Right lobe of liver (tissue), 6 donors: ENCODE measurements at regions not wholly inside any gene's neighbourhood (a gene's known extent, or its start where the extent isn't known, plus 50 kb on each side); places are given as distances from the start of the nearest gene placed in this dataset.

ENCODE experiments used
- ATAC-seq, 4 donors: fragments of 200-7000 bp; cut with Tn5 transposase; one replicate each; pipeline ENCODE4 v1.9.1; 2020; ENCODE audit warnings: mild to moderate bottlenecking in 4 of 4, moderate library complexity in 4 of 4
- DNase-seq, 3 donors: peaks; one replicate each; pipeline ENCODE4 v3.0.0-alpha.2; 2020
- H3K27ac ChIP-seq, 3 donors: fragments of 200-600 bp; one replicate each; pipeline ENCODE4 v1.8.0; 2022
- H3K27me3 ChIP-seq, 2 donors: fragments of 200-600 bp; one replicate each; pipeline ENCODE4 v1.8.0; 2022
- H3K36me3 ChIP-seq, 4 donors: fragments of 200-600 bp; sonication (generic) in 1 of 4; one replicate each; pipeline versions ENCODE4 v1.5.1 to v1.8.0; 2017 to 2022; ENCODE audit warnings: control low read depth in 1 of 4
- H3K4me1 ChIP-seq, 4 donors: fragments of 200-600 bp; sonication (generic) in 1 of 4; one replicate each; pipeline versions ENCODE4 v1.5.1 to v1.8.0; 2017 to 2022; ENCODE audit warnings: control low read depth in 1 of 4
- H3K4me3 ChIP-seq, 3 donors: fragments of 200-600 bp; one replicate each; pipeline ENCODE4 v1.8.0; 2022
- H3K9me3 ChIP-seq, 4 donors: fragments of 200-600 bp; sonication (generic) in 1 of 4; one replicate each; pipeline versions ENCODE4 v1.5.1 to v1.8.0; 2017 to 2022; ENCODE audit warnings: control low read depth in 1 of 4
- CTCF ChIP-seq, 4 donors: fragments of 200-600 bp in 3 of 4; fragments of 450-650 bp in 1 of 4; IDR thresholded peaks; one replicate each; pipeline versions ENCODE4 v1.5.1 to v1.8.0; 2016 to 2022; ENCODE audit warnings: antibody characterized with exemption in 4 of 4, mild to moderate bottlenecking in 2 of 4
- POLR2A ChIP-seq: fragments of 450-650 bp; IDR thresholded peaks from one replicate; pipeline ENCODE4 v1.6.1; 2017; ENCODE audit warnings: antibody characterized with exemption, mild to moderate bottlenecking
- WGBS: methylation state at CpG from one replicate; pipeline ENCODE4 v1.1.6; 2018; ENCODE audit warnings: low coverage, low lambda C conversion rate; ENCODE audit not compliant: insufficient coverage; ENCODE audit errors: missing lambda C conversion rate; 5-methylcytosine and 5-hydroxymethylcytosine counted together
- intact Hi-C, 2 donors: fragments of 100-400 bp; cut with DNase I; formaldehyde crosslinking; loops; one replicate each; pipeline versions ENCODE4 v1.11.2 to v1.14.1; 2022
- donor health status: DM: no; HTN: yes; CAD: no.
- donor health status: DM: no; HTN: no; CAD: no.
- donor health status: DM: no; HTN: no; CAD: no.
- donor health status: DM: no; HTN: yes; CAD: no.
- donor health status: DM: no; HTN: yes; CAD: no.

- Histone ChIP-seq H3K27me3 (no peaks in the 10 kb centered on the region), H3K4me1 (no peaks in the 10 kb centered on the region), H3K36me3 (no peaks in the 10 kb centered on the region), H3K27ac (no peak overlapping the region), H3K9me3 (no peaks in the 10 kb centered on the region), H3K4me3 (no peak overlapping the region)
- intact Hi-C loops = no loop called here
- ATAC-seq (no peak), DNase-seq (no peak)
- TF ChIP-seq POLR2A (no peak), CTCF (IDR thresholded peaks at IDR 0.05) (no peak)
- 27% methylated on average over 3 of the region's 3 CpGs for WGBS
Measured at GRCh38 chr6:9522101-9522500, 892.8 kb downstream of the TFAP2A start.

- H3K4me3 ChIP-seq = no peak overlapping the region
- TF ChIP-seq POLR2A = no peak
- no peak for TF ChIP-seq CTCF (IDR thresholded peaks at IDR 0.05)
- H3K27ac ChIP-seq = no peak overlapping the region
- DNase-seq (no peak), ATAC-seq (no peak)
- H3K36me3 ChIP-seq = no peaks in the 10 kb centered on the region
- H3K4me1 ChIP-seq = no peaks in the 10 kb centered on the region
- H3K27me3 ChIP-seq = no peaks in the 10 kb centered on the region
- H3K9me3 ChIP-seq = no peaks in the 10 kb centered on the region
- intact Hi-C loops = no loop called here
- 61% methylated on average over 3 of the region's 3 CpGs for WGBS
Measured at GRCh38 chr6:9521152-9521530, 893.7 kb downstream of the TFAP2A start.

- H3K36me3 ChIP-seq = no peaks in the 10 kb centered on the region
- no peaks in the 10 kb centered on the region for H3K4me1 ChIP-seq
- H3K27me3 ChIP-seq = no peaks in the 10 kb centered on the region
- 50% methylated on average over 8 of the region's 8 CpGs for WGBS
- intact Hi-C loops = no loop called here
- TF ChIP-seq POLR2A = no peak
- no peak for TF ChIP-seq CTCF (IDR thresholded peaks at IDR 0.05)
- DNase-seq (no peak), ATAC-seq (no peak)
- H3K4me3 ChIP-seq = no peak overlapping the region
- no peaks in the 10 kb centered on the region for H3K9me3 ChIP-seq
- no peak overlapping the region for H3K27ac ChIP-seq
Measured at GRCh38 chr6:9520417-9521151, 894.3 kb downstream of the TFAP2A start.

- no peaks in the 10 kb centered on the region for H3K27me3 ChIP-seq
- DNase-seq (no peak), ATAC-seq (no peak)
- intact Hi-C loops = no loop called here
- no peak for TF ChIP-seq POLR2A
- no peak for TF ChIP-seq CTCF (IDR thresholded peaks at IDR 0.05)
- no peak overlapping the region for H3K27ac ChIP-seq
- H3K9me3 ChIP-seq = no peaks in the 10 kb centered on the region
- no peaks in the 10 kb centered on the region for H3K36me3 ChIP-seq
- H3K4me3 ChIP-seq = no peak overlapping the region
- no peaks in the 10 kb centered on the region for H3K4me1 ChIP-seq
- WGBS = 32% methylated on average over 1 of the region's 1 CpG
Measured at GRCh38 chr6:9518431-9518830, 896.4 kb downstream of the TFAP2A start.
